ENCODE measurements at regions not wholly inside any gene's neighbourhood (a gene's known extent, or its start where the extent isn't known, plus 50 kb on each side); places are given as distances from the start of the nearest gene placed in this dataset.

- no peak for DNase-seq
Observed at GRCh38 chr18:42137693-42138375, 182.8 kb downstream of the PIK3C3 start.

GRCh38 chr18:42141439-42141838, 186.4 kb downstream of the PIK3C3 start:
- no peak for DNase-seq

- no peak for DNase-seq
Observed at GRCh38 chr18:42155024-42155423, 200.0 kb downstream of the PIK3C3 start.

- peak; percentile 71 for DNase-seq
Observed at GRCh38 chr18:42156281-42156680, 201.2 kb downstream of the PIK3C3 start.

- DNase-seq = no peak
Observed at GRCh38 chr18:42157420-42157819, 202.4 kb downstream of the PIK3C3 start.

GRCh38 chr18:42157878-42158277, 202.8 kb downstream of the PIK3C3 start:
- DNase-seq = no peak

- no peak for DNase-seq
Observed at GRCh38 chr18:42159146-42159545, 204.1 kb downstream of the PIK3C3 start.

GRCh38 chr18:42163321-42163720, 208.3 kb downstream of the PIK3C3 start:
- DNase-seq = no peak

- DNase-seq = no peak
Observed at GRCh38 chr18:42164556-42164955, 209.5 kb downstream of the PIK3C3 start.

- no peak for DNase-seq
Observed at GRCh38 chr18:42165922-42166513, 211.0 kb downstream of the PIK3C3 start.

GRCh38 chr18:42168487-42168886, 213.5 kb downstream of the PIK3C3 start:
- no peak for DNase-seq

GRCh38 chr18:42168907-42169306, 213.9 kb downstream of the PIK3C3 start:
- DNase-seq = no peak

GRCh38 chr18:42174909-42175308, 219.9 kb downstream of the PIK3C3 start:
- peak; percentile 35 for DNase-seq

GRCh38 chr18:42176599-42176998, 221.6 kb downstream of the PIK3C3 start:
- DNase-seq = no peak

- no peak for DNase-seq
Observed at GRCh38 chr18:42177390-42177789, 222.4 kb downstream of the PIK3C3 start.

GRCh38 chr18:42178376-42179080, 223.5 kb downstream of the PIK3C3 start:
- DNase-seq = no peak

GRCh38 chr18:42179542-42180121, 224.6 kb downstream of the PIK3C3 start:
- DNase-seq = no peak

GRCh38 chr18:42181474-42181873, 226.4 kb downstream of the PIK3C3 start:
- no peak for DNase-seq

- DNase-seq = peak; percentile 44
Observed at GRCh38 chr18:42182728-42183700, 228.0 kb downstream of the PIK3C3 start.

GRCh38 chr18:42183746-42184145, 228.7 kb downstream of the PIK3C3 start:
- DNase-seq = peak; percentile 90

GRCh38 chr18:42184685-42185477, 229.8 kb downstream of the PIK3C3 start:
- no peak for DNase-seq

Measured in fibroblast of skin of back (primary cell).